ENCODE measurements at regions not wholly inside any gene's neighbourhood (a gene's known extent, or its start where the extent isn't known, plus 50 kb on each side); places are given as distances from the start of the nearest gene placed in this dataset.

- TF ChIP-seq TAF1 (conservative IDR thresholded peaks at IDR 0.05) = no peak
- peak; percentile 80 for TF ChIP-seq REST (IDR thresholded peaks at IDR 0.05)
- TF ChIP-seq FOXA1 (IDR thresholded peaks at IDR 0.05) = peak; percentile 99
Measured at GRCh38 chr1:60828944-60829343, 253.4 kb upstream of the NFIA start (continued).

- Histone ChIP-seq H3K4me3 (ENCODE audit: low read depth in 1 of 3, low read length in 3 of 3) (no peak overlapping the region), H3K27me3 (ENCODE audit: control insufficient read depth in 4 of 4, insufficient read depth in 4 of 4, low read length in 3 of 4) (no peaks in the 10 kb centered on the region), H3K9me3 (ENCODE audit: control insufficient read depth in 4 of 4, low read length in 3 of 4) (no peaks in the 10 kb centered on the region), H3K9ac (ENCODE audit: low read depth in 1 of 2, low read length in 2 of 2) (no peak overlapping the region), H3K36me3 (ENCODE audit: control insufficient read depth in 4 of 4, insufficient read depth in 3 of 4, low read depth in 1 of 4, low read length in 3 of 4) (no peaks in the 10 kb centered on the region), H3K4me1 (ENCODE audit: control insufficient read depth in 4 of 4, insufficient read depth in 4 of 4, low read length in 3 of 4) (peaks cover 2 to 23% (median 17%) of the 10 kb centered on the region in 4 donors), H3K27ac (ENCODE audit: low read depth in 1 of 2, low read length in 2 of 2) (no peak overlapping the region)
- no peak for TF ChIP-seq FOXA2 (IDR thresholded peaks at IDR 0.05)
- 87% methylated on average over 2 of the region's 2 CpGs for WGBS
- no peak for DNase-seq (ENCODE audit: low spot score)
Measured at GRCh38 chr1:60826320-60827094, 255.9 kb upstream of the NFIA start.

- WGBS = 90% methylated on average over 1 of the region's 1 CpG
- Histone ChIP-seq H3K27ac (ENCODE audit: low read depth in 1 of 2, low read length in 2 of 2) (no peak overlapping the region), H3K4me1 (ENCODE audit: control insufficient read depth in 4 of 4, insufficient read depth in 4 of 4, low read length in 3 of 4) (peaks cover 2 to 18% (median 15%) of the 10 kb centered on the region in 4 donors), H3K9me3 (ENCODE audit: control insufficient read depth in 4 of 4, low read length in 3 of 4) (no peaks in the 10 kb centered on the region), H3K4me3 (ENCODE audit: low read depth in 1 of 3, low read length in 3 of 3) (no peak overlapping the region), H3K36me3 (ENCODE audit: control insufficient read depth in 4 of 4, insufficient read depth in 3 of 4, low read depth in 1 of 4, low read length in 3 of 4) (no peaks in the 10 kb centered on the region), H3K27me3 (ENCODE audit: control insufficient read depth in 4 of 4, insufficient read depth in 4 of 4, low read length in 3 of 4) (no peaks in the 10 kb centered on the region), H3K9ac (ENCODE audit: low read depth in 1 of 2, low read length in 2 of 2) (no peak overlapping the region)
- no peak for TF ChIP-seq REST (IDR thresholded peaks at IDR 0.05)
- TF ChIP-seq ATF3 (IDR thresholded peaks at IDR 0.05) = no peak
- no peak for TF ChIP-seq FOXA1 (IDR thresholded peaks at IDR 0.05)
- TF ChIP-seq NR2F2 (IDR thresholded peaks at IDR 0.05) = no peak
- no peak for TF ChIP-seq TAF1 (conservative IDR thresholded peaks at IDR 0.05)
- no peak for TF ChIP-seq JUND (IDR thresholded peaks at IDR 0.05)
- no peak for TF ChIP-seq MAX (IDR thresholded peaks at IDR 0.05)
- TF ChIP-seq GABPA (IDR thresholded peaks at IDR 0.05 in 1 of 2, conservative IDR thresholded peaks at IDR 0.05 in 1 of 2) = no peak
- no peak for TF ChIP-seq HNF4G (IDR thresholded peaks at IDR 0.05)
- TF ChIP-seq HNF4A (conservative IDR thresholded peaks at IDR 0.05) = no peak
- TF ChIP-seq CTCF (IDR thresholded peaks at IDR 0.05; ENCODE audit: low read depth, low read length, missing input control) = no peak
- TF ChIP-seq EGR1 (IDR thresholded peaks at IDR 0.05; ENCODE audit: low read depth in 2 of 2) = no peak
- no peak for TF ChIP-seq SP1 (IDR thresholded peaks at IDR 0.05)
- TF ChIP-seq ZBTB33 (IDR thresholded peaks at IDR 0.05) = no peak
- no peak for TF ChIP-seq YY1 (IDR thresholded peaks at IDR 0.05)
- TF ChIP-seq RAD21 (IDR thresholded peaks at IDR 0.05) = no peak
- no peak for TF ChIP-seq RXRA (IDR thresholded peaks at IDR 0.05)
- TF ChIP-seq FOXA2 (IDR thresholded peaks at IDR 0.05) = no peak
- DNase-seq (ENCODE audit: low spot score) = no peak
Measured at GRCh38 chr1:60825593-60825992, 256.8 kb upstream of the NFIA start.
